ENCODE measurements at regions not wholly inside any gene's neighbourhood (a gene's known extent, or its start where the extent isn't known, plus 50 kb on each side); places are given as distances from the start of the nearest gene placed in this dataset.
"Not testable (repeated sequence)": the region's sequence is repeated elsewhere in the genome, so short reads cannot be mapped to it uniquely, and the experiment has no call there.

- DNase-seq (ENCODE audit: low spot score) = no peak
These were observed 98.8 kb downstream of the BMP4 start for GRCh38 chr14:53857625-53858344.

GRCh38 chr14:53855574-53855973 lies 101.1 kb downstream of the BMP4 start:
- DNase-seq (ENCODE audit: low spot score) = no peak

- DNase-seq (ENCODE audit: low spot score) = no peak
These were observed 101.5 kb downstream of the BMP4 start for GRCh38 chr14:53855127-53855526.

GRCh38 chr14:53851394-53852090 lies 105.1 kb downstream of the BMP4 start:
- DNase-seq (ENCODE audit: low spot score) = no peak

- no peak for DNase-seq (ENCODE audit: low spot score)
These were observed 105.8 kb downstream of the BMP4 start for GRCh38 chr14:53850714-53851296.

GRCh38 chr14:53849549-53849948 lies 107.1 kb downstream of the BMP4 start:
- no peak for DNase-seq (ENCODE audit: low spot score)

- DNase-seq (ENCODE audit: low spot score) = no peak
These were observed 107.8 kb downstream of the BMP4 start for GRCh38 chr14:53848854-53849253.

GRCh38 chr14:53847881-53848280 lies 108.7 kb downstream of the BMP4 start:
- no peak for DNase-seq (ENCODE audit: low spot score)

- DNase-seq (ENCODE audit: low spot score) = no peak
These were observed 109.6 kb downstream of the BMP4 start for GRCh38 chr14:53847057-53847456.

GRCh38 chr14:53845813-53846693 lies 110.6 kb downstream of the BMP4 start:
- no peak for DNase-seq (ENCODE audit: low spot score)

GRCh38 chr14:53842938-53843337 lies 113.7 kb downstream of the BMP4 start:
- no peak for DNase-seq (ENCODE audit: low spot score)

- no peak for DNase-seq (ENCODE audit: low spot score)
These were observed 115.2 kb downstream of the BMP4 start for GRCh38 chr14:53841109-53842099.

- peak; percentile 13 for DNase-seq (ENCODE audit: low spot score)
These were observed 116.2 kb downstream of the BMP4 start for GRCh38 chr14:53840444-53840843.

GRCh38 chr14:53838374-53838773 lies 118.3 kb downstream of the BMP4 start:
- DNase-seq (ENCODE audit: low spot score) = no peak

GRCh38 chr14:53837656-53838055 lies 119.0 kb downstream of the BMP4 start:
- not testable (repeated sequence) for DNase-seq (ENCODE audit: low spot score)

- no peak for DNase-seq (ENCODE audit: low spot score)
These were observed 120.1 kb downstream of the BMP4 start for GRCh38 chr14:53836551-53836950.

- DNase-seq (ENCODE audit: low spot score) = no peak
These were observed 127.8 kb downstream of the BMP4 start for GRCh38 chr14:53828820-53829219.

GRCh38 chr14:53824061-53824460 lies 132.6 kb downstream of the BMP4 start:
- DNase-seq (ENCODE audit: low spot score) = no peak

GRCh38 chr14:53814392-53814791 lies 142.2 kb downstream of the BMP4 start:
- DNase-seq (ENCODE audit: low spot score) = no peak

GRCh38 chr14:53810221-53810620 lies 146.4 kb downstream of the BMP4 start:
- no peak for DNase-seq (ENCODE audit: low spot score)

- no peak for DNase-seq (ENCODE audit: low spot score)
These were observed 148.6 kb downstream of the BMP4 start for GRCh38 chr14:53808042-53808441.
